Skin epidermis (tissue), 12 donors: ENCODE measurements at regions not wholly inside any gene's neighbourhood (a gene's known extent, or its start where the extent isn't known, plus 50 kb on each side); places are given as distances from the start of the nearest gene placed in this dataset.

Experiments
- H3K27ac ChIP-seq, 21 experiments: fragments of 200-600 bp; sonication (generic) in 11 of 21; one replicate each; pipeline ENCODE4 v1.5.0; 2020; ENCODE audit warnings: mild to moderate bottlenecking in 3 of 21, inconsistent platforms in 2 of 21, moderate library complexity in 2 of 21
- H3K4me3 ChIP-seq, 7 experiments: fragments of 200-600 bp; sonication (generic) in 2 of 7; one replicate each; pipeline ENCODE4 v1.5.0; 2020; ENCODE audit warnings: inconsistent platforms in 2 of 7, mild to moderate bottlenecking in 2 of 7, moderate library complexity in 1 of 7

DNA sequence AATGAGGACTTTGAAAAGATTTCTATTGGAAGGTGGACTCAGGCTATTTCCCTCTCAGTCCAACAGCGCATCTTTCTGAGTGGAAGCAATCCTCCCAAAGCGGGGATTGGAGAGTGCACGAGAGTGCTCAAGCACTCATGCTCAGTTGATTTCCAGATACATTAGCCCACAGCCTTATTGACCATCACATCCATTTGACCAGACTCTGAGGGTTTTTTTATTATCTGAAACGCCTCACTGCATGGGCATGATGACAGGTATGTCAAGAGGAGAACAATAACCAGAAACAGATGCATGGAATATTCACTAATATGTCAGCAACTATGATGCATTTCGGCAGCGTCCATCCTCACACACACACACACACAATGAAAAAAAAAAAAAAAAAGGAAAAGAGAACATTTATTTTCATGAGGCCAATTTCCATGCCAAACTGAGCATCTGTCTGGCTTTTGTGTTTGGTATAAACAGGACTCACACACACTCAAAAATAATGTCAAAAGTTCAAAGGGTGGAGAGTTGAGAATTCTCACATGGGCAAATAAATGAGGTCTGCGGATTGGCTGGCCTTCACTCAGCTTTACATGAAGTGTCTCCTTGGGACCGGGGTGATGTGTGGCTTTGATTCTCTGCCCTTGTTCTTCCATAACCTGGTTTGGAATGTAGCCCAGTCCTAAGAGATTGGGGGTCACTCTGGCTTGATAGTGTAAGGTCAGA is 371.6 kb downstream of the MCTP2 start:
- H3K27ac ChIP-seq, result no peak overlapping the region

DNA sequence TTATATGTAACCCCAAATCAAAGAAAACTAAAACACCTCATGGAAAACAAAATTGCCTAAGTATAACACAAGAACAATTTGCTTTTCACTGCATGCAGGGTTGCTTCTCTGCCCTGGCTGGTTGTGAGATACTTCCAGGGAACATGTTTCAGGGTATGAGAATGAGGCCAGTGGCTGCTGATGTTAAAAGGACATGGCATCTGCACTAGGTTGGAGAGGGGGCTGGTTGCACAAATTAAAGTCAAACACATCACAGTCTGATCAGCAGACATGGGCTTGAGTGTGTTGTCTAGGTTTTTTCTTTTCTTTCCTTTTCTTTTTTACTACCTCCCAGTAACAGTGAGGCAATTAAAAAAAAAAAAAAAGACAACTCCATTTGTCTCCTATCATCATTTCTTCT is 374.9 kb downstream of the MCTP2 start:
- no peak overlapping the region for H3K4me3 ChIP-seq

More for the DNA sequence above, 371.6 kb downstream of the MCTP2 start:
- H3K4me3 ChIP-seq, result no peak overlapping the region

DNA sequence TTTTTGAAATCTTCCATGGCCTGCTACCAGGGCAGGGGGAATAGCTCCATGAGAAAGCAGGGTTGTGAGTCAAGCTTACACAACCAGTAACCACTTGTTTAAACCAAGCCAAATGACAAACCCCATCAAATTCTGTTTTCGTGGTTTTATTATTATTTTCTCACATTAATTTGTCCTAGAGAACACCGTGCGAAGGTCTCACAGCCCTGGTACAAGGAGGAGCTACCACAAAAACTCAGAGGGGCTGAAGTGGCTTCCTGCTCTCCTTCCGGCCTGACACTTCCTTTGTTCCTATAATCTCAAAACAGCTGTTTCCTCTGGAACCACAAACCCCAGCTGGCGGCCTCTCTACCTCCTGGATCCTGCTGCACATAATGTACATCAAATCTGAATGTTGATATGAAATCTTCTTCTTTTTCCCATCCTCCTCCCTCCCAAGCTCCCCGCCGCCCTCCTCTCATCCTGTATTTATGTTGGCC is 375.9 kb downstream of the MCTP2 start:
- Histone ChIP-seq H3K4me3 (no peak overlapping the region), H3K27ac (no peak overlapping the region)

More for the DNA sequence above, 374.9 kb downstream of the MCTP2 start:
- no peak overlapping the region for H3K27ac ChIP-seq

DNA sequence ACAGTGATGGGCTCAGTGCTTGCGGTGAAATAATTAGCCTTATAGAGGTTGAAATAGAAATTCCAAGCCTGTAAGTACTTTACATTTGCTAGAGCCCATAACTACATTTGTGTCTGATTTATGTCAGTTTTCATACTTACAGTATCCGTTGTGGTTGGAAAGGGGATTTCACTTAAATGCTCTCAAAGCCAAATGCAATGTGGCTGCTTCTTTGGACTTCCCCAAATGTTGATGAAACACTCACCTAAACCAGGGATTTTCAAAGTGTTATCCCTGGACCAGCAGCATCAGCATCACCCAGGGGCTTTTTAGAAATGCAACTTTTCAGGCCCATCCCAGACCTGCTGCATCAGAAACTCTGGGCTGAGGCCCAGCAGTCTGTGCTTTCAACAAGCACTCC is 378.7 kb downstream of the MCTP2 start:
- Histone ChIP-seq H3K4me3 (no peak overlapping the region), H3K27ac (no peak overlapping the region)

DNA sequence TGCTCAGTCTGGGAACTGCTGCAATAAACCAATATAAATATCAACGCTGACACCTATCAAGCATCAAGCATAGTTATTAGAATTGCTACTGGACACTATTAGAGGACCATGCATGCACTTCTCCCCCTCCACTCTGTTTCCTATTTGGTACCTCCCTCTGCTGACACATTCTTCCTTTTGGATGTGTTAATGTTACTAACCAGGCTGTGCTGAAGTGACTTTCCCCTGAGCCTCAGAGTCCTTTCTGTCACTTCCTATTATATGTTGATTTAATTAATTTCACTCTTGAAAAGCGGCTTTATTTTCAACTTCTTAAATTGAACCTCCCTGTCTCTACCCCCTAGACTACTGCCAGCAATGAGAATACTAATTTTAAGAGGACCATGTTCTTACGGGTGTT is 379.1 kb downstream of the MCTP2 start:
- no peak overlapping the region for H3K4me3 ChIP-seq
- H3K27ac ChIP-seq, result no peak overlapping the region

DNA sequence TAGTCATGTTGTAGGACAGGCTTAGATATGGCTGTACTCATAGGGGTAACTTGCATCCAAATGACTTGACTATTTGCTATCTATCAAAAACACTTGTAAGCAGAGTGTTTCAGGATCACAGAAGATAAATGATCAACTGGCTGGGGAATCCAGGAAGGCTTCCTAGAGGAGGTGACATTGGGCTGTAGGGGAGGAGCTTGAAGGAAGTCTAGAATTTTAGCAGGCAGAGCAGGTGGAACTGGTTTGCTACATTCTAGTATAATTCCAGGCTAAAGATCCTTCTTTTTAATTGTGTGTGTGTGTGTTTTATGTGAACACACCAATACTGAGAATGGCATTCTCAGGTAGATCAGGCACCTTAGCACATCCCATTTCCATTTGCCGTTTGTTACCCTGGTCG is 380.3 kb downstream of the MCTP2 start:
- Histone ChIP-seq H3K27ac (no peak overlapping the region), H3K4me3 (no peak overlapping the region)

DNA sequence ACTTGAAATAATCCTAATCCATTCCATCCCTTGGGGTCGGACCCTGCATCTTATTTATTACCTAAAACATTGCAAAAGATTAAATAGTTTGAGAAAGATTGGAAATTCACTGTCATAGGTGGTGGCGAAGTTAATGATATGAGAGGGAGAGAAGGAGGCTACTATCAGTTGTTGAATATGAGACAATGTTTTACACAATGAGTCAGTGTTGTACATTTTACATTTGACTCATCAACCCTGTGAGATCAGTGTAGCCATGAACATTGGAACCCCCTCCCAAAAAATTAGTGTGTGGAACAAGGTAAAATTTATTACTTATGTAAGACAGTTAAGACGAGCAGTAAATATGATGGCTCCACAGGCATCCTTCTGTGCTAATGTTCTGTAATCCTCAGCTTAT is 384.3 kb downstream of the MCTP2 start:
- H3K4me3 ChIP-seq, result no peak overlapping the region
- no peak overlapping the region for H3K27ac ChIP-seq

DNA sequence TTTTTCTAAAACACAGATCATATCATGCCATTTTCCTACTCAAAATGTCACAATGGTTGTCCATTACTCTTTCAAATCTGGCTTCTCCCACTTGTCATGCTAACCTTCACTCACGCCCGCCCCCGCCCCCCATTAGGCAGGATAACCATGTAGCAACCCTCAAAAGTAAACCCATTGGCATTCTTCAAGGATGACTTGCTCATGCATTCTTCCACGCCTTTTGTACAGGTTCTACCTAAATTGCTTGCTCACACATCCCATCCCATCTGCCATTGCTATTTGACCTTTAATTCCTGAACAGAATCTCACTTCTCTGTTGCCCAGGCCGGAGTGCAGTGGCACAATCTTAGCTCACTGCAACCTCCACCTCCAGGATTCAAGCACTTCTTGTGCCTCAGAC is 389.3 kb downstream of the MCTP2 start:
- Histone ChIP-seq H3K4me3 (no peak overlapping the region), H3K27ac (no peak overlapping the region)

DNA sequence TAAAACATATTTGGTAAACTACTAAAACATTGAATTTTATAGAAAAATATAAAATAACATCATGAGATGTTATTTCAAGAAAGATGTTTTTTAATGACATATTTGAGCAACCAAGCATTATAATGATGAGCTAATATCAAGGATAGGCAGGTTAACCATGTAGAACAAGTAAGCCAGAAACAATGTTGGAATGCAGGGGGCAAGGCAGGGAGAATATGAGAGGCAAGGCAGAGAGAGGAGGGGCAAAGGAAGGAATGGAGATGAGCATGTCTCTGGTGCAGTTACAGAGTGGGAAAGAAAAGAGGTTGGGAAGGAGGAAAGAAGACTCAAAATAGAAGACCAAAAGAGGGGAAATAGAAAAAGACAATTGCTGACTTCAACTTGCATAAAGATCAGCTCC is 390.4 kb downstream of the MCTP2 start:
- no peak overlapping the region for H3K27ac ChIP-seq
- no peak overlapping the region for H3K4me3 ChIP-seq

DNA sequence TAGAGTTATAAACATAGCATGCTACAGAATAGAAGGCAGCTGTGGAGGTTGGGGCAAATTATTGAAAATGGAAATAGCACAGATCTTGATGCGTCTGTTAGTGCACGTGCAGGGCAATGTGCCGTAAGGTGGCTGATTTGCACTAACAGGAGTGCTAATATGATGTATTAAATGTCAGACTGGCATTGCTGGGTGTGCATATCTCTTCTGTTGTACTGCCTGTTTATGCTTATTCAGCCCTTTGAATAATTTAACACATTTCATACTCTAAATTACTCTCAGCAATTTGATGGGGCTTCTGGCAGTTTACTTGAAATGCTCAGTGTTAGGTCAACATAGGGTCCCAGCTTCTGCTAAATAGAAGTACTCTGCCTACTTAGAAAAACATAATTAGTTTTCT is 395.6 kb downstream of the MCTP2 start:
- no peak overlapping the region for H3K4me3 ChIP-seq
- no peak overlapping the region for H3K27ac ChIP-seq

DNA sequence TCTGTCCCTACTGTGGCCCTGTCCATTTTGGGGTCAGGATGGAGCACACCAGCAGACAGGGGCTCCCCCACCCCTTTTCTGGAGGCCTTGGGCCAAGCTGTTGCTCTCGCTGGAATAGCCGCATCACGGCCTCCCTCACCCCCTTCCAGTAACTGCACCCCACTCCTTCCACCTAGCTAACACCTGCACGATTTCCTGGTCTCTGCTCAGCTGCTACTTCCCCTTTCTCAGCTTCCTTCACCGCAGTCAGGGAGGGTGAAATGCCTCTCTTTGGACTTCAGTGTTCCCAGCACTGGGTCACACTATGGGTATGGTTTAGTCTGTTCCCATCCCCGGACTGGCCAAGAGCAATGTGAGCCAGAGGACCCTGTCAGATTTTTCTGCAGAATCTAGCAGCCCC is 400.2 kb downstream of the MCTP2 start:
- Histone ChIP-seq H3K27ac (no peak overlapping the region), H3K4me3 (no peak overlapping the region)

DNA sequence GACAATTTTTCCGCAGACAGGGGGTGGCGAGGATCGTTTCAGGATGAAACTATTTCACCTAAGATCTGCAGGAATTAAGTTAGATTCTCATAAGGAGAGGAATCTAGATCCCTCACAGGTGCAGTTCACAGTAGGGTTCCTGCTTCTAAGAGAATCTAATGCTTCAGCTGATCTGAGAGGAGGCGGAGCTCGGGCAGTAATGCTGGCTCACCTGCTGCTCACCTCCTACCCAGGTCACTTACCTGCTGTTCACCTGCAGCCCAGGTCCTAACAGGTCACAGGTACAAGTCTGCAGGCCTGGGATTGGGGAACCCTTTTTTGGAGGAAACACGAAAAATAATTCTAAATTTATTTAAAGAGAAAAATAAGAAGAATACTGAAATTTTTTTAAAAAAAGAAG is 406.8 kb downstream of the MCTP2 start:
- Histone ChIP-seq H3K27ac (no peak overlapping the region), H3K4me3 (no peak overlapping the region)

DNA sequence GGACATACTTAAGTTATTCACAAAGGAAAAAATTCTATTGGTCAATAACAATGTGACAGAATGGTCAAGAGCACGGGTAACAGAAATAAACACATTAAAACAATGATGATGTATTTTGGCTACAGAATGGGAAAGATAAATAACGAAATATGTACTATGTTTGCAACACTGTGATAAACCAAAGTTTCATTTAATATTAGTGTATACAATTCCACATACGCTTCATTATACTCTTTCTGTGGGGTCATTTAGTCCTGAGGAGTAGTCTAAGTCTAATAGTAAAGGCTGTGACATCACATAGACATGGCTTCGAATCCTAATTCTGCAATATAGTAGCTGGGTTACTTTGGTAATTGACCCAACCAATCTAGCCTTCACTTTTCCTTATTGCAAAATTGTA is 408.3 kb downstream of the MCTP2 start:
- H3K4me3 ChIP-seq, result no peak overlapping the region
- H3K27ac ChIP-seq, result no peak overlapping the region

DNA sequence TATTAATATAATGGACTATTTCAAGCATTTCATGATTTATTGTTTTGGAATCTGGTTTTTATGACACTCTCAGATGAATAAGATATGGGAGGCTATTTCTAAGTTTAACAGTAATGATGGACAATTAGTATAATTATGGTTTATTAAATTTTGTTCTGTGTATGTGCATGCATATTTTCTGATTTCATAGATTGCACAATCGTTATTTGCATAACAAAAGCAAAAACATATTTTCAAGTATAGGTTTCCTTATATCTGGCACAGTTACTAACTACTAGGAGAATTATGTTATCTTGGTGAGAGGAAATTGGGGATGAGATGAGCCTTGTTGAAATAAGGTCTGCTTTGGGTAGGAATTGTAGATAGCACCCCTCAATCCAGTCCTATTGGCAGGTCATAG is 413.1 kb downstream of the MCTP2 start:
- H3K4me3 ChIP-seq, result no peak overlapping the region
- H3K27ac ChIP-seq, result no peak overlapping the region

DNA sequence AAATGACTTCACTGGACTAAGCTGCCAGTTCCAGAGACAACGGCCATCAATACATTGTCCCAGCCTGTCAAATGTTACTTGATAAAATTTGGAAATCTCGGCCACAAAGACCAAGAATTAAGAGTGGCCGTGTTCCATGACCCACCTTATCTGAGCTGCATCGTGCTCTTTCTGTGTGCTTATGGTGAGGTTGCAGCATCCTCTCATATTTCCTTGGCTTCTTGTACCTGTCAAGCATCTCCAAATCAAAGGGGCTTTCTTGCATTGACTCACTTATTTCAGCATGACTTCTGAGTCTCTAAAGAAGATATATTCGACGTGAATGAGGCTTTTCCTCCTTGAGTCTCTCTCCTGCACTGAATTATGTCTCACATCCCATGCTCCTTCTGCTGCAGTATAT is 421.7 kb downstream of the MCTP2 start:
- no peak overlapping the region for H3K27ac ChIP-seq
- no peak overlapping the region for H3K4me3 ChIP-seq

DNA sequence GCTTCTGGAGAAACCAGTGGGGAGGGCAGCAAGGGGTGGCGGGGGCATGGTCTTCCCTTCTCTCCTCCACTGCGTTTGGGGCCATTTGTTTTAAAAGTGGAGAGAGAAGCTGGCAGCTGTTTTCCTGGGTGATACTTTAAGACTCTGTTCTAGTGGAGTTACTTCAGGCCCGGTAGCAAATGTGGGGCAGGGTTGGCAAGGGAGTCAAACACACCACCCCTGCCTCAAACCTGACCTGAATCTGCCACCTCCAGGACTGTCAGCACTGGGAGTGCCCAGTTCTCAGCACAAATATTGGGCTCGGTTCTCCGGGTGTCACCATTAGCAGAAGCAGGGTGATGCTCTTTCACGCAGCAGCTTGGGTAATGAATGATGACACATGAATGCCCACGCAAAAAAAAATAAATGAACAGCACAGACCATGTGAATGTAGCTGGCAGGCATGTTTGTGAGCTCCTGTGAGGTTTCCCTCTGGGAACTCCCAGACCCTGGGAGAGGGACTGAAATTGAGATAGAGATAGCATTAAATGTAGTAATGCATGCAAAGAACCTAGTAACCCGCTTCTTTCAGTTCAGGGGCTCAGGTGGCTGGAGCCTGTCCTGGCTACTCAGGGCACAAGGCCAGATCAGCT is 424.0 kb downstream of the MCTP2 start:
- no peak overlapping the region for H3K27ac ChIP-seq
- H3K4me3 ChIP-seq, result no peak overlapping the region

DNA sequence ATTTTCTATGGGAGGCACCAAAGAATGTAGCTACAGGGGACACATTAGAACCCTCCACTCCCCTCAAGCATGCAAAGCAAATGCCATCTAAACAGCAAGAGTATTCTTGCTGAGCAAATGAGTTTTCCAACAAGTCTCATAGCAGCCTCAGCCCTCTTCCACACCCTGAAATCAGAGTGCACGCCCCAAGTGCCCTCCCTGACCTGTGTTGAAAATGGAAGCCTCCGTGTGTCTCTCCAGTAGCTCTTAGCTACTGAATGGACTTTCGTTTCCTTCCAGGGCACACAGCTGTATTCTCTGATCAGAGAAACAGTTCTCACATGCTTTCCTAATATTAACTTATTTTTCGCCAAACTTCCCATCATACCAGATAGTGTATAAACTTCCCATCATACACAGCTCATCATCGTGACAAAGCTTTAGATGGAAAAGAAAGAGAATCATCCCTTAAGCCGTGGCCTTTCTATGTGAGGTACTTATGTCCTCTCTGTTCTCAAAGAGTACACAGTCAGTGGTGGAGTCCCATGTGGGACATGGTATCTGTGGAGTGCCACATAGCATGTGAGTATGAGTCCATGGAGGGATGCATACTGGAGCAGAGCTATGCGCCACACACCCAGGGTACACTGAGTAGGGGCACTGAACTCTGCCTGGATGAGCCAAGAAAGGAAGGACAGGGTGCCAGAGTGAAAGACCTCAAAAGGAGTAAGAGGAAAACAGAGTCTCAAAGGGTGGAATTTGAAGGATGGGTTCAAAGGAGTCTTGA is 434.5 kb downstream of the MCTP2 start:
- Histone ChIP-seq H3K27ac (no peak overlapping the region), H3K4me3 (no peak overlapping the region)

DNA sequence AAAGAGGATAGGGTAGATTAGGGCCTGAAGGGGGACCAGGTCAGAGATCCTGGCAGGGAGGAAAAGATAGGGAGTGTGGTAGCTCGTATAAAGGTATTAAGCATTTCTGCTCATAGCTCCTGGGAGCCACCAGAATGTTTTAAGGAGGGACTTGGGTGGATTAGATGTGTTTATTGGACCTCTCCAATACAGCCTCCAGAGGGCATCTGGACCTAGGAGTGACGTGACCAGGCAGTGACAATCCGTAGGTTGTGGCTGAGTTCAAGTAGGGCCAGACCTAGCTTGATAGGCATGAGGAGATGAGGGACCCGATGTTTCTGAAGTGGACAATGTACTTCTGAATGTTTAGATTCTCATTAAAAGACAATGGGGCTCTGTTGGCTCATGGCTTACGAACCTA is 435.2 kb downstream of the MCTP2 start:
- H3K27ac ChIP-seq, result no peak overlapping the region
- H3K4me3 ChIP-seq, result no peak overlapping the region

DNA sequence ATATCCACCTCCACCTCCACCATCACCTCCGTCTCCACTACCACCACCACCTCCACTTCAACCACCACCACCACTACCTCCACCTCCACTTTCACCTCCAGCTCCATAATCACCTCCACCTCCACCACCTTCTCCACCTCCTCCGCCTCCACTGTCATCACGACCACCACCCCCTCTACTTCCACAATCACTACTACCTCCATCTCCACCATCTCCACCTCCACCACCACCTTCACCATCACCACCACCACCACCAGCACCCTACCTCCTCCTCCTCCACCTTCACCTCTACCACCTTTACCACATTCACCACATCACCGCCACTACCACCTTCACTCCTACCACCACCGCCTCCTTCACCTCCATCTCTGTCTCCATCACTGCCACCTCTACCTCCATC is 435.7 kb downstream of the MCTP2 start:
- no peak overlapping the region for H3K27ac ChIP-seq
- no peak overlapping the region for H3K4me3 ChIP-seq

DNA sequence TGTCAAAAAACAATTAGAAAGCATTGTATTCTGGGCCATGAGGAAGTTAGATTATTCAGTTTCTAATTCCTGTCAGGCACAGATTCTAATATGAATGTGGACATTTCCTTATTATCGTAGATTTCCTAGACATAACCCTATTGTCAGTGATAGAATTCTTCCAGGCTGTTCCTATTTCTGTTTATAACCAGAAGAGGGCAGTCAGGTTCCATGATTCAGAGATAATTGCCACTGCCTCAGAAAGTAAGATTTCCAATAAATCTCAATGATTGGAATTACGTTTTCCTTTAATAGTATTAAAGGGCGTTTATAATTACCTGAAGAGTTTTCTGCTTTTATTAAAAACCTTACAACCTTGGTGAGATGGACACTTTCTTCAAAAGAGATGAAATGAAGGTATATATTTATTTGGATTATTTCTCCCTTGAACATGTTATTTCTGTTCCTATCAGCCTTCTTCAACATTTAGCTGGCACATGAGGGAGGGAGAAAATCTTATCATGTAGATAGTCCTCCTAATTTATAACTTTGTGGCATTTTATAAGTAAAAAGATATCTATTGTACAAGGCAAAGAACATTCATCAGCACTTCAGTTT is 439.2 kb downstream of the MCTP2 start:
- Histone ChIP-seq H3K4me3 (no peak overlapping the region), H3K27ac (no peak overlapping the region)
